ENCODE measurements at regions not wholly inside any gene's neighbourhood (a gene's known extent, or its start where the extent isn't known, plus 50 kb on each side); places are given as distances from the start of the nearest gene placed in this dataset.

DNA sequence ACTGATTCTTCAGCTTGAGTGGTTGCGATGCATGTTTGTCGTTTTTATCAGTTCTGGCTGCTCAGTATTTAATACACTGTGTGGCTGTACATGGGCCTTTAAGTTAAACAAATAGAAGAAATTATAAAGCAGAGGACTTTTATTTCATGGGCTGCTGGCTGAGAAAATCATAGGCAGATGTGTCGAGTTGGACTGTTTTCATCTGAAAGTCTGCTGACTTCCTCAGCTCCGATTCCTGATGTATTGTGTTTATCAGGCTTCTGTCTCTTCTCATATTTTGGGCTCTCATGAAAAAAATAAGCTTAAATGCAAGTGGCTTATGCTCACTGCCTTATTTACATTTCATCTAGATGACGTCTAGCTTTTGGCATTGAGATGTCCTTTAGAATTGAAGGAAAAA, 129.5 kb upstream of the GGTLC1 start:
- H3K4me1 Mint-ChIP-seq: peaks cover 4% of the 10 kb centered on the region
- Histone ChIP-seq H3K9me3 (ENCODE audit: control extremely low read depth in 1 of 3, control insufficient read depth in 2 of 3, insufficient read depth in 1 of 3, low read length in 2 of 3) (no peaks in the 10 kb centered on the region), H3K27ac (ENCODE audit: low read length in 2 of 2) (no peak overlapping the region), H3K4me3 (ENCODE audit: control extremely low read depth in 1 of 5, extremely low read depth in 1 of 5, insufficient read depth in 1 of 5, low read depth in 2 of 5, low read length in 4 of 5) (no peak overlapping the region), H3K27me3 (replicated peaks in 1 of 4; ENCODE audit: control extremely low read depth in 1 of 4, control insufficient read depth in 3 of 4, insufficient read depth in 4 of 4, low read length in 3 of 4) (peaks cover 0 to 5% (median 0%) of the 10 kb centered on the region in 4 experiments), H3K79me2 (ENCODE audit: control insufficient read depth, insufficient read depth, low read length) (no peaks in the 10 kb centered on the region), H3K9ac (ENCODE audit: low read length) (no peak overlapping the region), H2AFZ (ENCODE audit: insufficient read depth, low read depth, low read length, poor library complexity, severe bottlenecking) (no peak overlapping the region), H3K36me3 (replicated peaks in 1 of 2; ENCODE audit: control extremely low read depth in 1 of 2, control insufficient read depth in 1 of 2, extremely low read depth in 1 of 2, insufficient read depth in 2 of 2, low read length in 1 of 2) (no peaks in the 10 kb centered on the region), H3K4me1 (ENCODE audit: control insufficient read depth in 2 of 2, insufficient read depth in 2 of 2, low read length in 2 of 2) (no peaks in the 10 kb centered on the region), H4K20me1 (ENCODE audit: control insufficient read depth, insufficient read depth, low read length, poor library complexity, severe bottlenecking) (no peaks in the 10 kb centered on the region), H3K4me2 (replicated peaks; ENCODE audit: low read depth, low read length, poor library complexity, severe bottlenecking) (no peak overlapping the region)
- H3K4me3 Mint-ChIP-seq: no peak overlapping the region
- TF ChIP-seq EZH2 (IDR thresholded peaks at IDR 0.05; ENCODE audit: borderline replicate concordance, insufficient read depth, low read depth, low read length, poor library complexity, severe bottlenecking): no peak
- TF ChIP-seq, protein P1, sequence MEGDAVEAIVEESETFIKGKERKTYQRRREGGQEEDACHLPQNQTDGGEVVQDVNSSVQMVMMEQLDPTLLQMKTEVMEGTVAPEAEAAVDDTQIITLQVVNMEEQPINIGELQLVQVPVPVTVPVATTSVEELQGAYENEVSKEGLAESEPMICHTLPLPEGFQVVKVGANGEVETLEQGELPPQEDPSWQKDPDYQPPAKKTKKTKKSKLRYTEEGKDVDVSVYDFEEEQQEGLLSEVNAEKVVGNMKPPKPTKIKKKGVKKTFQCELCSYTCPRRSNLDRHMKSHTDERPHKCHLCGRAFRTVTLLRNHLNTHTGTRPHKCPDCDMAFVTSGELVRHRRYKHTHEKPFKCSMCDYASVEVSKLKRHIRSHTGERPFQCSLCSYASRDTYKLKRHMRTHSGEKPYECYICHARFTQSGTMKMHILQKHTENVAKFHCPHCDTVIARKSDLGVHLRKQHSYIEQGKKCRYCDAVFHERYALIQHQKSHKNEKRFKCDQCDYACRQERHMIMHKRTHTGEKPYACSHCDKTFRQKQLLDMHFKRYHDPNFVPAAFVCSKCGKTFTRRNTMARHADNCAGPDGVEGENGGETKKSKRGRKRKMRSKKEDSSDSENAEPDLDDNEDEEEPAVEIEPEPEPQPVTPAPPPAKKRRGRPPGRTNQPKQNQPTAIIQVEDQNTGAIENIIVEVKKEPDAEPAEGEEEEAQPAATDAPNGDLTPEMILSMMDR (IDR thresholded peaks at IDR 0.05): no peak
- no peaks in the 10 kb centered on the region for H3K9me3 Mint-ChIP-seq (ENCODE audit: insufficient read depth)
- POLR2A ChIA-PET: no interaction called here
- H3K27ac Mint-ChIP-seq: no peak overlapping the region
- CTCF ChIA-PET: no interaction called here
- intact Hi-C loops (cut with micrococcal nuclease): no loop called here
- DNase-seq: no peak
- ATAC-seq (ENCODE audit: low read depth): no peak
- 94% methylated on average over 4 of the region's 5 CpGs for WGBS (ENCODE audit: insufficient coverage)
- peaks cover 3% of the 10 kb centered on the region for H3K27me3 Mint-ChIP-seq

DNA sequence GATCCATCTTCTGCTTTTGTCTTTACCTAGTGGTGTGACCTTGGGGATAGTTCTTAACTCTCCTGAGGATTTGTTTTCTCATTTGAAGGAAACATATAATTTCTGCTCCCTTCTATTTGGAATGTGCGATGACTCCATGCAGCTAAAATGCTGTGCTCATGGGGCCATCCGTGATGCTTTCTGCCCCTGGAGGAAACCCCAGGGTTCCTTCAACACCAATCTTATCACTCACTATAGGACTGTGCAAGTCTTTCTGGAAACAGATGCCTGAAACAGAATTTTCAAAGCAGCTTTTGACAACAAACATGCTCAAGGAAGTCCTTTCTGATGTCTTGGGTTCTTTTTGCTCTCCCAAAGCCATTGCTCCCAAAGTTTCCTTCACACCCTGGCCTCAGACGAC, 128.8 kb upstream of the GGTLC1 start:
- ChIA-PET POLR2A (interaction anchor here (0.8 kb wide), 1 partner anchor 40 kb away, joined by 4 read pairs; no protein-coding TSS in a partner anchor), CTCF (no interaction called here)
- Histone ChIP-seq H3K36me3 (replicated peaks in 1 of 2; ENCODE audit: control extremely low read depth in 1 of 2, control insufficient read depth in 1 of 2, extremely low read depth in 1 of 2, insufficient read depth in 2 of 2, low read length in 1 of 2) (no peaks in the 10 kb centered on the region), H3K27me3 (replicated peaks in 1 of 4; ENCODE audit: control extremely low read depth in 1 of 4, control insufficient read depth in 3 of 4, insufficient read depth in 4 of 4, low read length in 3 of 4) (peaks cover 0 to 5% (median 0%) of the 10 kb centered on the region in 4 experiments), H3K4me3 (ENCODE audit: control extremely low read depth in 1 of 5, extremely low read depth in 1 of 5, insufficient read depth in 1 of 5, low read depth in 2 of 5, low read length in 4 of 5) (no peak overlapping the region), H3K27ac (ENCODE audit: low read length in 2 of 2) (no peak overlapping the region), H3K79me2 (ENCODE audit: control insufficient read depth, insufficient read depth, low read length) (no peaks in the 10 kb centered on the region), H2AFZ (ENCODE audit: insufficient read depth, low read depth, low read length, poor library complexity, severe bottlenecking) (no peak overlapping the region), H3K9me3 (ENCODE audit: control extremely low read depth in 1 of 3, control insufficient read depth in 2 of 3, insufficient read depth in 1 of 3, low read length in 2 of 3) (no peaks in the 10 kb centered on the region), H3K9ac (ENCODE audit: low read length) (no peak overlapping the region), H4K20me1 (ENCODE audit: control insufficient read depth, insufficient read depth, low read length, poor library complexity, severe bottlenecking) (no peaks in the 10 kb centered on the region), H3K4me2 (replicated peaks; ENCODE audit: low read depth, low read length, poor library complexity, severe bottlenecking) (no peak overlapping the region), H3K4me1 (ENCODE audit: control insufficient read depth in 2 of 2, insufficient read depth in 2 of 2, low read length in 2 of 2) (no peaks in the 10 kb centered on the region)
- no peak overlapping the region for H3K4me3 Mint-ChIP-seq
- H3K9me3 Mint-ChIP-seq (ENCODE audit: insufficient read depth): no peaks in the 10 kb centered on the region
- no peak overlapping the region for H3K27ac Mint-ChIP-seq
- TF ChIP-seq, protein P1 (IDR thresholded peaks at IDR 0.05): no peak
- no peak for TF ChIP-seq EZH2 (IDR thresholded peaks at IDR 0.05; ENCODE audit: borderline replicate concordance, insufficient read depth, low read depth, low read length, poor library complexity, severe bottlenecking)
- DNase-seq: no peak
- H3K27me3 Mint-ChIP-seq: peaks cover 3% of the 10 kb centered on the region
- 90% methylated on average over 3 of the region's 3 CpGs for WGBS (ENCODE audit: insufficient coverage)
- intact Hi-C loops (cut with micrococcal nuclease): no loop called here
- no peak for ATAC-seq (ENCODE audit: low read depth)
- peaks cover 4% of the 10 kb centered on the region for H3K4me1 Mint-ChIP-seq
